ENCODE measurements at regions not wholly inside any gene's neighbourhood (a gene's known extent, or its start where the extent isn't known, plus 50 kb on each side); places are given as distances from the start of the nearest gene placed in this dataset.

DNA sequence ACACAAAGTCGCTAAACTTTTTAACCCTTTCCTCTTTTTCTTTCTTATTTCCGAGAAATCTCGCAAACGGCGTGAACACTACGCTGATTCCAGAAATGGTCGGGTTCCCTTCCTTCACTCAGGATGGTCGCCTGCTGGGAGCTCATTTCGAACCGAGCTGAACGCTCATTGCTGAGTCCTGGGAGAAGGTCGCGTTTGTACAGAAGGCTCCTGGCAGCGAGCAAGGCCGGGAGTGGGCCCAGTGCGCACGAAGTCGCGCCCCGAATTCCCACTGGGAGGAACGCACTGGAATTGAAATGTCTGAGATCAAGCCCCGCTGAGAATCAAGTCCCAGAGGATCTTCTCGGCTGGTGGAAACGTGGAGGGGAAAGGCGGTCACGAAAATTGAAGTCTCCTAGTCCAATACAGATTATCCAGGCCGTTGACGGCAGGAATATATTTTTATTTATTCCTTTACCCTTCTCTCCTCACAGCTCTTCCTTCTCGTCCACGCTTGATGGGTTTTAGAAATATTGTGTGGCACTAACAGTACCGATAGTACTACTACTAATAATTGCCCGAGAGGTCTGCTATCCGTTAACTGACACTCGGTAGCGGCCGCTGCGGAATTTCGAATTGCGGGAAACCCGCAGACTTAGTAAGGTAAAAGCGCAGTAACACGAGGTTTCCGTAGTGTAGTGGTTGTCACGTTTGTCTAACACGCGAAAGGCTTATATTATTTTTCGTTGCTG, 207.2 kb upstream of the ZNF184 start:
- no peak overlapping the region for H3K4me3 ChIP-seq (ENCODE audit: low read depth, low read length)
- no peak for TF ChIP-seq CTCF (IDR thresholded peaks at IDR 0.05; ENCODE audit: low read depth, low read length)

DNA sequence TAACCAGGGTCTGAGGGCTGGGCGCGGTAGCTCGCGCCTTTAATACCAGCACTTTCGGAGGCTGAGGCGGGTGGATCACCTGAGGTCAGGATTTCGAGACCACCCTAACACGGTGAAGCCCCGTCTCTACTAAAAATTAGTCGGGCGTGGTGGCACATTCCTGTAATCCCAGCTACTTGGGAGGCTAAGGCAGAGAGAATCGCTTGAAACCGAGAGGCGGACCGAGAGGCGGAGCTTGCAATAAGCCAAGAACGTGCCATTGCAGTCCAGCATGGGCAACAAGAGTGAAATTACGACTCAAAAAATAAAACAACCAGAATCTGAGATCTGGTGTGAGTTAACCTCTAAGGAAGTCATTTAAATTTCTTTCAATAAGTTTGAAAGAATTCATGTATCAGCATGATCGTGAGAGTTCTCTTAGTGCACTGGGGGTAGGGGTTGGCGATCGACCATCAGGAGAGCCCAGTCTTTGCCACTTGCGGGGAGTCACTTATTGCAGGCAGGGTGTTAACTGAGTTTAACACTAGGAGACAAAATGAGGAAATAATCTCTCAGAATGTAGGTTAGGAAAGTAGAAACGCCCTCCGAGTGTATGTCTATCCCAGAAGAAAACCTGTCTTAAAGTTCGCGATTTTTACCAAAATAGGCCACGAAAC, 206.5 kb upstream of the ZNF184 start:
- H3K4me3 ChIP-seq (ENCODE audit: low read depth, low read length): no peak overlapping the region
- TF ChIP-seq CTCF (IDR thresholded peaks at IDR 0.05; ENCODE audit: low read depth, low read length): no peak

DNA sequence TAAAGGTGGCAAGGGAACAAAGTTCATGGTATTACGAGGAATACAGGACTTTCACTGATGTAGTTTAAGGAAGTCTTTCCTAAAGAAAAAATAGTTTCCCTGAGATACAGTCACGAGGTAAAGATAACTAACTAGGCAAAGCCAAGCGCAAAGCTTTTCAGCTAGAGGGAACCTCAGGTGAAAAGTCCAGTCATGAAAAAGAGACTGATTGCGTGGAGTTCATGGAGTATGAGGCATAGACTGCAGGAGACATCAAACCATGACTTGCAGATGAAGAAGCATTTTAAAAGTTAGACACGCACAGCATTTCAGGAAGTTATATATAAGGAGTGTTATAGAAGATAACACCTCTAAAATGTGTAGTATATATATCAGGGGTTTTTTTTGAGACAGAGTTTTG, 205.6 kb upstream of the ZNF184 start:
- no peak for TF ChIP-seq CTCF (IDR thresholded peaks at IDR 0.05; ENCODE audit: low read depth, low read length)

GRCh38 chr6:27674882-27675281, 202.0 kb upstream of the ZNF184 start:
- TF ChIP-seq CTCF (IDR thresholded peaks at IDR 0.05; ENCODE audit: low read depth, low read length): no peak
- no peak overlapping the region for H3K4me3 ChIP-seq (ENCODE audit: low read depth, low read length)

More for the DNA sequence above, 205.6 kb upstream of the ZNF184 start:
- H3K4me3 ChIP-seq (ENCODE audit: low read depth, low read length): no peak overlapping the region

DNA sequence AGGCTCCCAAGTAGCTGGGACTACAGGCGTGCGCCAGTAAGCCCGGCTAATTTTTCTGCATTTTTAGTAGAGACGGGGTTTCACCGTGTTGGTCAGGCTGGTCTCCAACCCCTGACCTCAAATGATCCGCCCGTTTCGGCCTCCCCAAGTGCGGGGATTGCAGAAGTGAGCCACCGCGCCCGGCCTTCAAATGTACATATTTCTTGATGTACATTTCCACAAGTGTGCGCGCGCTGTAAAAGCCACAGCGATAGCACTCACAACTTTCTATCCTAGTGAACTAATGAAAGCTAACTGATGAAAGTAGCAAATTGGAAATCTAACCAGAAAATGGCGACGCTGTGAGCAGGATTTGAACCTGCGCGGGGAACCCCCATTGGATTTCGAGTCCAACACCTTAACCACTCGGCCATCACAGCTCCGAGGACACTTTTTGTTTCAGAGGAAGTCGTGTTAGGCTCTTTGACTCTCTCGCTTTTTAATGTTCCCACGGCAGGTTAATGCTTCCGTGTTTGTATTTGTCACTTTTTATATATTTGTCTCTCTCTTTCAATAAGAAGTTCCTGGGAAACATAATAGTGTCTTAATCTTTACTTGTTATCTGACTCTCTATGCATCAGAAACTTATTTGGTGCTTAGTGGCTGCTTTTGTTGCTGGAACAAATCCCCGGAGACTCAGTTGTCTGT, 199.4 kb upstream of the ZNF184 start:
- TF ChIP-seq CTCF (IDR thresholded peaks at IDR 0.05; ENCODE audit: low read depth, low read length): no peak
- no peak overlapping the region for H3K4me3 ChIP-seq (ENCODE audit: low read depth, low read length)

DNA sequence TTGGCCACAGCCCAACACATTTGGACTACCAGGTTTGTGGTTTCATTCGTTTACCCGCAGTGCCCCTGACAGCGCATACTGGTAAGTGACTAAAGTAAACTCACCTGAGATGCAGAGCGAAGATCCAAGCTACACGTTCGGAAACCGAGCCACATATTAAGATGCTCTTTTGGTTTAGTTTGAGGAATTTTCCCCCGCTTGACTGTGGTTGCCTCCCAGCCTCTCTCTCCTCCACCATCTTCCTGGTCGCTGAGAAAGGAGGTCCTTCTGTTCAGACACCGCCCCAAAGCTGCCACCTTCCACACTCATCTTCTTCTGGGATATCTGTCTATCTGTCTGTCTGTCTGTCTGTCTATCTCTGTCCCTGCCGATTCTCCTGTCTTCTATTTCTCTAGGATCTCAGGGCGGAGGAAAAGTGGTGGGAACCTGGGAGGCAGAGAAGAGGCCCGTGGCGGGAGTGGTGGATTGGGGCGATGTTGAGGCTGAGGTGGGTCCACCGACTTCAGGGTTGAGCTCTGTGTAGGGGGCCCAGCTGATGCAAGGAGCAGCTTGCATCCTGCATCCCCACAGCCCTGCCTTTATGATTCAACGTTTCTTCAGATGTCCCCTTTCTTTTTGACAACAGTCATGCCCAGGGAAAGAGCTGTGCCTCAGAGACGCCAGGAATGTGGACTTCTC, 196.9 kb upstream of the ZNF184 start:
- no peak for TF ChIP-seq CTCF (IDR thresholded peaks at IDR 0.05; ENCODE audit: low read depth, low read length)
- no peak overlapping the region for H3K4me3 ChIP-seq (ENCODE audit: low read depth, low read length)
